Non-pigmented ciliary epithelial cell (primary cell): ENCODE measurements at regions not wholly inside any gene's neighbourhood (a gene's known extent, or its start where the extent isn't known, plus 50 kb on each side); places are given as distances from the start of the nearest gene placed in this dataset.
"Not testable (repeated sequence)": the region's sequence is repeated elsewhere in the genome, so short reads cannot be mapped to it uniquely, and the experiment has no call there.

Experiments
- DNase-seq: peaks from one replicate; pipeline ENCODE4 v3.0.0-alpha.2; 2010; ENCODE audit warnings: low read depth

DNA sequence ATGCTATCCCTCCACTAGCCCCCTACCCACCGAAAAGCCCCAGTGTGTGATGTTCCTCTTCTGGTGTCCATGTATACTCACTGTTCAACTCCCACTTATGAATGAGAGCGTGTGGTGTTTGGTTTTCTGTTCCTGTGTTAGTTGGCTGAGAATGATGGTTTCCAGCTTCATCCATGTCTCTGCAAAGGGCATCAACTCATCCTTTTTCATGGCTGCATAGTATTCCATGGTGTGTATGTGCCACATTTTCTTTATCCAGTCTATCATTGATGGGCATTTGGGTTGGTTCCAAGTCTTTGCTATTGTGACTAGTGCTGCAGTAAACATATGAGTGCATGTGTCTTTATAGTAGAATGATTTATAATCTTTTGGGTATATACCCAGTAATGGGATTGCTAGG, 599.3 kb upstream of the B3GAT1 start:
- DNase-seq: not testable (repeated sequence)

DNA sequence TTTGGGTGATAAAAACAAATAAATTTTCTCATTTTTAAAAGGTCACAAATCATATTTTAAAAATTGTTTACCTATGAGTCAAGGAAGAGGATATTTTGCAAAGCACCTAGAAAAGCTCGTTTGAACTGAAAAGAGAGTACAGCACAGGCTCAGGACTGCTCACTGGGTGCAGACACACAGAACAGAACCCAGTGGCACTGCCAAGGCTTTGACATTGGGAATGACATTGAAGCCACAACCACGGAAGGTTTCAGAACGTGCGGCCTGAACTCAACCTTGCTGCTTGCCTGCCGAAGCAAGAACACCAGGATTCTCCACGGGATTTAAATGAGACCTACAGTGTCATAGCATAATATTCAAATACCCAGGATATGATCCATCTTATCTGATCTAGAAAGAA, 597.1 kb upstream of the B3GAT1 start:
- no peak for DNase-seq

DNA sequence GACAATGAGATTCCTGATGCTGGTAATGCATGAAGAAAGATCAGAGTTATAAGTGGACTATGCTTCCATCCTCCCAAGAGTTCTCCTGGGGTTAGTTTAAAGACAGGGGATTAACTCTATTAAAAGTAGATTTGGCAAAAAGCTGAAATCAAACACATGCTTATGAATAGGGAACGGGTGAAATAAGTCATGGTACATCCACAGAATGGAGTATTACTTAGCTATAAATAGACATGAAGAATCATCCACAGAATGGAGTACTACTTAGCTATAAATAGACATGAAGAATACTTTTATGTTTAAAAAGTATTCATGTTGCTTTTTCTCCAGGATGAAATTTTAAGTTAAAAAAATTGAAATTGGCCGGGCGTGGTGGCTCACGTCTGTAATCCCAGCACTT, 596.4 kb upstream of the B3GAT1 start:
- DNase-seq: no peak

DNA sequence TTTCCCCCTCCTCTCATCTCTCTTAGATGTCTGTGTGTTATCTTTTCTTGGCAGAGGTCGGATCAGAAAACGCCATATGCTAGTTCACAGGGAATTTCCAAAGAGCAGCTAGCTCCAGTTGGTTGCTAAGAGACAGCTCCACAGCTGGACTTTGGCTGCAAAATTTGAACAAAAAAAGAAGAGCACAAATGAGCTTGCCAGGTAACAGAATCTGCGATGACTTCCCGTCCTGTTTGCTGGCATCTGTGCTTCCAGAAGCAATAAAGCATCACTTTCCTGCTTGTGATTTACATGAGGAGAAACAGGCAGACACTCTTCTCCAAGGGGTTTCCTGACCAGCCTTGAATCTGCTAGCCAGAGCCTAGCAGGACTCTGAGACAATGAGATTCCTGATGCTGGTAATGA, 596.0 kb upstream of the B3GAT1 start:
- DNase-seq: no peak

DNA sequence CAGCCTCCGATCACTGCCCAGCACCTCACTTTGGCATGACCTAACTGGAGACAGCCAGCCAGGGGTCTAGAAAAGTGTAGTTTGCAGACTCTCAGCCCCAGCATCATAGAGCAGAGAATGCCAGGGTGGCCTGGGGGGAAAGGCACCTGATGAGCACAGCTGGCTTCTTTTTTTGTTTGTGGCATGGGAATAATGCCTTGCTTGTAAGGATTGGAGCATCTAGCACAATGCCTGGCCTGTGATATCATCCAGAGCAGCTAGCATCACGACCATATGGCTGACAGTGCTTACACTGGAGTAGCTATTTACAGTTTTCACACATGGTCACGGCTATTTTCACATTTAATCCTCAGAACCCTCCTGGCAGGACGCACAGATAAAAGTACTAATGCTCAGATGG, 594.8 kb upstream of the B3GAT1 start:
- no peak for DNase-seq

DNA sequence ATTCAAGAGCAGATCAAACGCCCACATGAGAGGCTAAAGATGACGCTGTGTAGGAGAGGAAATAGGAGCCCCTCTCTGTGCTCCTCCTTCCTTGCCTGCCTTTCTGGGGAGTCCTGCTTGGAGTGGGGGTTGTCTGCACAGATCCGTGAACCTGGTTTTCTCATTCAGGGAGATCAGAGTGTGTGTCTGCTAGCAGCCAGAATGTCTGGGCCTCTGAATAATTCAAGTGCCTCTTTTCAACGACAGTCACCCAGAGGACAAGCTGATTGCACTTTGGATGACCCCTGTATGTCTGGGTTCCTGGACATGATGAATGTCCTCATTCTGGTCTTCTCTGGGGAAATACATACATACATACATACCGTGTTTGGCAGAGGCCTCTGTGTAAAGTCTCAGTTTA, 592.5 kb upstream of the B3GAT1 start:
- no peak for DNase-seq

DNA sequence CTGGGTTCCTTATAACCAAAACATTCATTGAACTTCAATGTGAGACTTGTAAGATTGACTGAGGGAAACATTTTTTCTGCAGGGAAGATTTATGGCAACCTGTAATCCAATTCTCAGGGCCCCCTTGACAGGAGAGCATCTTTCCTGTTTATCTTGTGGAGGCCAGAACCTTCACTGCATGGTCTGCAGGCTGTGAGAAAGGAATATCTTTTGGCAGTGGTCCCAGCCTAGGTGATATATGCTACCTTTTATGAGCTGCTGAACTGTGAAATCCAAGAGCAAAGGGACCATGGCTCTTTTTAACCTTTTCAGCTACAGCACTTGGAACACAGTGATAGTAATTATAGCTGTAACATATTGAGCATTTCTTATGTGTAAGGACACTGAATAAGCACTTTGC, 590.2 kb upstream of the B3GAT1 start:
- DNase-seq: no peak

DNA sequence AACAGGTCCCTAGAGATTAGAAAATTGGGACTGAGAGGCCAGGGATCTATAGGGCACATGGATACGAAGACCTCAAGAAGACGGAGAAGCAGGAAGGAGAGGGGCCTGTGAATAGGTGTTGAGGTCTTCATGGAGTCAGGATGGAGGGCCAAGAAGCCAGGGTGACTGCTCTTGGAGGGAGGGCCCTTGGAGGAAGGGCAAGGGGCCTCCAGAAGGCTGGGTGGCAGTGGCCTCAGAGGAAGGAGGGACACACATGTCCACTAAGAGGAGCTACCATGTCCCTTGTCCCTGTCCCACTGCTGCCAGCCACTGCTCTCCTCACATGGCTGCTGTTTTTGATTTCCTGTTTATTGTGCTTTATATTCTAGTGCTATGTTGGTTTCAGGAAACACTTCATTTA, 589.5 kb upstream of the B3GAT1 start:
- no peak for DNase-seq

DNA sequence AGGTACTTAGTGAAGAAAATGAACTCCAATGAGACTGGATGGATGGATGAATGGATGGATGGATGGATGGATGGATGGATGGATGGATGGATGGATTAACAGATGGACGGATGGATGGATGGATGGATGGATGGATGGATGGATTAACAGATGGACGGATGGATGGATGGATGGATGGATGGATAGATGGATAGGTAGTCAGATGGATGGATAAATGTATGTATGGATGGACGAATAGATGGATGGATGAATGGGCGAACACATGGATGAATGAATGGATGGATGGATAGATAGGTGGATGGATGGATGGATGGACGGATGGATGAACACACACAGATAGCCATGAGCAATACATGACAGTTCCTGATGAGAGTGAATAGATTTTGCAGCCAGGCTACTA, 589.0 kb upstream of the B3GAT1 start:
- not testable (repeated sequence) for DNase-seq

DNA sequence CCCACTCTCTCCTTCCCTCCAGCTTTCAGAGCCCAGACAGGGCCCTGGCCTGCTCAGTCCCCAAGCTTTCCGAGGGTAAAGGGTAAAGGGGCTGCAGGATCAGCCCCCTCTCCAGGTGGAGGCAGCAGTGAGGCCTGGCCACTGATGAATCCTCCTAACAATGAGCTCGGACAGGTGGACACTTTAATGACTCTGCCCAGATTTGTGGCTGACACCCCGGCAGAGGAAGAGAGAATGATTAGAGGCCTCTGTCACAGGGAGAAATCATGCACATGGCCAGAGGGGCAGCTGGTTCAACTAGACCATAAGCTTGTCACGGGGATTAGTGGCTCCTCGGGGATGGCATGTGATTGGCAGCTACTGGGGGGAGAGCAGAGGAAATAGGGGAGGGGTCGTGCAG, 587.5 kb upstream of the B3GAT1 start:
- no peak for DNase-seq

DNA sequence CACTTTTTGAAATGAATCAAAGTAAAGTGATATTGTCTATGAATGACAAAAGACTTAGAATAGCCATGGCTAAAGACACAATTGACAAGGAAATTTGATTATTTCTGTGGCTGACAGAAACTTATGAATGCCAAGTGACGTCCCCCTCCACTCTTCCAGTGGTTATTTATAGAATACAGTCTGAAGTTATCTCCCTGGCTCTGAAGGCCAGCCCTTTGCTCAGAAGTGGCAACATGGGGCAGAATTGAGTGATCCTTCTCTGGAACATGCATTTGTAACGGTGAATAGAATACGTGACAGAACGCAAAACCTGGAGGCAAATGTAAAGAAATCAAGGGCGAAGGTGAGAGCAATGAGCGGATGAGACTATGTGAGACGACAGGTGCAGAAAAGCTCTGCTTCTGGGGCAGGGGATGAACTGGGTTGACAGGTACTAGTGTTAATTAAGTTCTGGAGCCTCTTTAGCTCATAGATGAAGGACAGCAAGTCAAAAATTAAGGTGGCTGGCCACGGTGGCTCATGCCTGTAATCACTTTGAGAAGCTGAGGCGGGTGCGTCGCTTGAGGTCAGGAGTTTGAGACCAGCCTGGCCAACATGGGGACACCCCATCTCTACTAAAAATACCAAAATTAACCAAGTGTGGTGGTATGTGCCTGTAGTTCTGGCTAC, 585.7 kb upstream of the B3GAT1 start:
- DNase-seq: no peak

DNA sequence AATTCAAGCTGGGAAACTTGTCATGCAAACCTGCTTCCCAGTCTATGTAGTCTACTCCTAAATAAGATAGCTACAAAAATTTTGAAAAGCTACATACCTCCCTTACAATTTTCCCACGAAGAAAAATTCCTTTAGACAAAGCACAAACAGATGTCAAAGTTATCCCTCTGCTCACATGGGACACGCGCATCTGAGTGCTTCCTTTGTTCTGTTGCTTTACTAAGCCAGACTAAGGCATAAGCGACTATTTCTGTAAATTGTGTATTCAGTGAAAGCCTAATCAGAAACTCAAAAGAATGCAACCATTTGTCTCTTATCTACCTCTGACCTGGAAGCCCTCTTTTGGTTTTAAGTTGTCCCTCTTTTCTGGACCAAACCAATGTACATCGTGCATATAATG, 583.7 kb upstream of the B3GAT1 start:
- DNase-seq: no peak

DNA sequence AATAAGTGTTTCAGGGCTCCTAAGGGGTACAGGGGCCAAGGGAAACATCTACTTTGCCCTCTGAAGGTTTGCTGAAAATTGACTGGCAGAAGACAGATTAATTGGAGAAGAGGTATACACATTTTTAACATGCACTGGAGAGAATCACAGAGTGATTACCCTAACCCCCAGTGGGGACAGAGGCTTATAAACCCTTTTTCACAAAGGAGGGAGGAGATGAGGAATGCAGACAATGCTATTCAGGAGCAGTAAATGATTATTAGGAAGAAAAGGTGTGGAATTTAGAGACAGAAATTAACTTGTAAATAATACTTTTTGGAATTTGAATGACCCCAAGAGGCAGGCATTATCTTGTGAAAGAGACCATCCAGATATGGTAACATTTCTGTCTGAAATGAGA, 582.4 kb upstream of the B3GAT1 start:
- DNase-seq: no peak

DNA sequence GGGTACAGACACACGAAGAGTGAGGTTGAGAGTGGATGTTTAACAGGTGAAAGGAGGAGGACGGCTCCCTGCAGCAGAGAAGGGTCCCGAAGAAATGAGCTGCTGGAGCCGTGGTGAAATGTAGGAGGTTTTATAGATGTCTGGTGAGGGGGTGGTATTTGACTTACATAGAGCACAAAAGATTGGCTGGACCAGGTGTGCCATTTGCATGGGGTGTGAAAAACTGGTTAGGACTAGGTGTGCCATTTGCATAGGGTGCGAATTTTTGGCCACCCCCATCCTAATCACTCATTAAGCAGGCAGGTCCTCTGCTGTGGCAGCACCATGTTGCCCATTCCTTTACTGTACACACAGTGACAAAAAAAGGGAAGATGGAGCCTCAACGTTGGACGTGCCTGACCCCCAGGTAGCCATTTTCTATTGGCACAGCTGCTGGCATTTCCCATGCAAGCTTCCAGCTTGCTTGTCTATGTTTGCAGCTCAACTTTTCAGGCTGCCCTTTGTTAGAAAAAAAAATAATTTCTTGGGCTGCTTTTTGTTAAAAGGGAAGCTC, 581.7 kb upstream of the B3GAT1 start:
- DNase-seq: no peak

DNA sequence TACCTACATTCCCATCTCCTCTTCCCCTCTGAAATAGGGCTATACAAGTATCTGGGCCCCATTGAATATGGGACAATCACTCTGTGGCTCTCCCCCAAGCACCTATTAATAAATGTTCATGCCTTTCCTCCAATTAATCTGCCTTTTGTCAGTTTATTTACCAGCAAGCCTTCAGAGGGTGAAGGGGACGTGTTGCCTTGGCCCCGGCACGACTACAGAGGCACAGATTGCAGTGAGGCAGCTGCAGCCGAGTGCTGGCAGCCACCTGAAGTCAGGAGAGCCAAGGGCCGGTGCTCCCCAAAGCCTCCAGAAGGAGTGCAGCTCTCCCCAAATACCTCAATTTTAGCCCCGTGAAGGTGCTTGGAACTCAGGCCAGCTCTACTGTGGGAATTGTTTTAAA, 580.9 kb upstream of the B3GAT1 start:
- no peak for DNase-seq

DNA sequence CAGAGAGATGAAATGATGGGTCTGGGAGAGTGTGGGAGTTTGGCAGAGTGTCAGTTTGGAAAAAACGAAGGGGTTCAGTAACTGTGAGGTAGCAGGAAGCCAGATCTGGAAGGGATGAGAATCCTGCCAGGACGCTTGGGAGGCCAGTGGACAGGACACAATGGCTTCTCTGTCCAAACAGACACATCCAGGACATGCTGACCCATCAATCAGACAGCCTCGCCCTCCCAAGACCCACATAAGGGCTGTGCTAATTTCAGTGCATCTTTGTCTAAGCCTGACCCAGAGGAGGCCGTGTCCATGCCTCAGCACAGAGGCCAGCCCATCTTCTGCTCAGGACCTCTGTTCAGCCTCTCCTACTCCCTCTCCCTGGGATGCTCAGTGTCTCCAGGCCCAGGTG, 576.5 kb upstream of the B3GAT1 start:
- DNase-seq: no peak

DNA sequence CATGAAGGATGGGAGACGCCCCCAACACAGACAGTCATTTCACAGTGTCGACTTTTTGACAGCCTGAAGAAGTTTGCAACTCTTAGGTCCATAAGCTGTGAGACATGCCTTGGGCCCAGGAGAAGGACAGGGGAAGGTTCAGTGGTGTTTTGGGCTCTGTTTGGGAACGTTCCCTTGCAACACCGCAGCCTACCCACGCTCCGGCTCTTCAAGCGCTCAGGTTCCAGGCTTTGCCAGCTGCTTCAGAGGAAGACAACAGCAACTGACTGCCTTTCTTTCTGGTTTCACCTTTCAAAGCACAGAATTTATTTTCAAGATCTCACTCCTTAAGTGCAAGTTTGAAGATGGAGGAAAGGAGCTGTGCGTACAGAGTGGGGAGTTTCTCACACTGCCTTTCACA, 575.8 kb upstream of the B3GAT1 start:
- no peak for DNase-seq

DNA sequence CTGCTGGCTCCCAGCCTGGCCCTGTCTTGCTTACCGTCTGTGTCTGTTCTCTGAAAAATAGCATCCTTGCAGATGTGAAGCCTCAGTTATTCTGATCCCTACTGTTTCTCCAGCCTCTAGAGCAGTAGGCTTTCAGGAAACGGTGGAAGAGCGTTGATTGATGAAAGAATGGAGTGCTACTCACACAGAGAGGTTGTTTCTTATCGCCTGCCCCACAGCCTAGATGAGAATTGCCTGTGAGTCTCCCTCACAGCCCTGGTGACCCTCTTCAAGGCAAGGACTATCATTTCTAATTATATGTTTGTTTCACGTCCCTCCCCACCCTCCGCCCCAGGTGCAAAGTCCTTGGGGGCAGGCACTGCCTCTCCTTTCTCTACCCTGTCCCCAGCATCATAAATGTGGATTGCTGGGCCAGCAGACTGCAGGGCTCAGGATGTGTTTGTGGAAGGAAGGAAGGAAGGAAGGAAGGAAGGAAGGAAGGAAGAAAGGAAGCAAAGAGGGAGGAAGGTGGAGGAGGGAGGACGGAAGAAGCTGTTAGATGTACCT, 575.3 kb upstream of the B3GAT1 start:
- no peak for DNase-seq

DNA sequence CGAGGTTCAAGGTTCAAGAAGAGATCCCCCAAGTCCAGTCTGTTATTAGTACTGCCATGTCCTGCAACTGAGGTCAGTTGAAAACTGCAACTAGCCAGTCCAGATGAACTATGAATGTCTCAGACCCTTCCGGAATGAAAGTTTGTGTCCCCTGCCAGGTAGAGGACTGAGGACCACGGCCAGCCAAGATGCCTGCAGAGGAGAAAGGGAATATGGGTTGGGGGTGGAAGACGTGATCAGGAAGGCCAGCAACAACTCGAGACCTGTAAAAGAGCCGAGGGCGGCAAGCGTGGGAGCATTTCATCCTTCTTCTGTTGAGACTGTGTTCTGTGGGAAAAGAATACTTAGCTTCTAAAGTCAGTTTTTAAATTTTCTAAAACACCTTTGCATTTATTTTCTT, 572.4 kb upstream of the B3GAT1 start:
- no peak for DNase-seq

DNA sequence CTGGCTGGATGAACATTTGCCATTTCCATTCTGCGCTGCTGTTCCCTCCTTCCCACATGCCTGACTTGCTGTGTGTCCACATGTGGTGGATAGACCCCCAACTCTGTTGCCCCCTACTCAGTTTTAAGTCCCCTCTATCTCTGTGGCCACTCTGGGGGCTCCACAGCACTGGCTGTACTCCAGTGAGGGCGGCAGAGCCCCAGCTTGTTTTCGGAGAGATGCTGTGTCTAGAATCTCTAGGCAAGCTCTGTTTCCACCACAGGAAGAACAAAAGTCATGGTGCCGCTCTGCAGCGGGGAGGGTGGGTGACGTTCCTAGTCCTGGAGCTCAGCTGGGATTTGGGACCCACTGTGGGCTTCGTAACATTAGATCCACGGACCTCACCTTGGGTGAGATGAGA, 570.4 kb upstream of the B3GAT1 start:
- not testable (repeated sequence) for DNase-seq

DNA sequence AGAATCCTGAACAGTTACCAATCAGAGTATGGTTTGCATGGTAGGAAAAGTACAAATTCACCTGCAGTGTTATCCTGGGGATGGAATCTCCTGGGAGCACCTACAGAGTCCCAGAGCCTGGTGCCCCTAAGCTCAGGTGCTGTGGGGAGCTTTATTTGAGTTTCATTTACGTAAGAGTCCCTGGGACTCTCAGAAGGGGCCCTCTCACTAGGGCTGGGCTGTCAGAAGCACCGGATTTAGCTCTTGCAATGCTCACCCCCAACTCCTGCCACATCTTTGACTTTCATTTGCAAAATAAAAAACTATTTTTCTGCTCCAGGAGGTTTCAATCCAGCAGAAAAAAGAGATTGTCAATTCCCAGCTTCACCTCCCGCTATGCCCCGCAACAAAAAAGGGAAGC, 569.8 kb upstream of the B3GAT1 start:
- no peak for DNase-seq

DNA sequence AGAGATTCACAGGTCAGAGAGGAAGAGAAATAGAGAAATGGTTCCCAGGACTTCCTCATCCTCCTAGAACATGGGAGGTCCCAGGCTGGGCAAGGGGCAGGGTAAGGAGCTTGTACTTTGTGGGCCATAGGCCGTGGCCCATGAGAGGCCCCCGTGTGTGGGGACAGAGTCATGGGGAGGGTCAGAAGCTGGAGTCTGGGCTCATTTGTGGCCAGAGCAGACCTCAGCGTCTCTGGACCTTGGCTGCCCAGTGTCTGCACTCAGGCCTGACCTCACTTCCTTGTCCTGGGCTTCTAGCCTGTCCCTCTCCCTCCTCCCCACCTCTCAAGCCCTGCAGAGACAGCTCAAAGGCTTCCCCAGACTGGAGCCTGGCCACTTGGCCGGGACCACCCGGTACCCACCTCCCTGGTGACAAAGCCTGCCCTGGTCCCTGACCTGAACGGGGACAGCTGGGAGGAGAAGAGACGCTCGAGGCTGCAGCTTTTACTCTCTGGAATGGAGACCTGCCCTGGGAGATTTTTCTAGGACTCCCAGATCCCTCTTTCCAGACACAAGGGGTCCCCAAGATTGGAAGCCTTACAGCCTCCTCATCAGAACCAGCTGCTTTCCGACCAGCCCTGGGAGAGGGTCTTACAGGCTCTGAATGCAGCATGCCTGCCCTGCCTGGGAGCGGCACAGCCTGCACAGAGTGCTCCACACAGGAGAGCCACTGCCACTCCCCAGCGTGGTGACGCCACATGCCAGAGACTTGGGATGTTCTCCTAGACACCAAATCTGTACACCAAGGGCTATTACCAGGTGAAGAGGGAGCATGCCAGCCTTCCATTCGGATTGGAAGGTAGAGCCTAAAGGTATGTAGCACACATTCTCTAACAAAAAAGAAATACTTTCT, 569.0 kb upstream of the B3GAT1 start:
- DNase-seq: no peak

DNA sequence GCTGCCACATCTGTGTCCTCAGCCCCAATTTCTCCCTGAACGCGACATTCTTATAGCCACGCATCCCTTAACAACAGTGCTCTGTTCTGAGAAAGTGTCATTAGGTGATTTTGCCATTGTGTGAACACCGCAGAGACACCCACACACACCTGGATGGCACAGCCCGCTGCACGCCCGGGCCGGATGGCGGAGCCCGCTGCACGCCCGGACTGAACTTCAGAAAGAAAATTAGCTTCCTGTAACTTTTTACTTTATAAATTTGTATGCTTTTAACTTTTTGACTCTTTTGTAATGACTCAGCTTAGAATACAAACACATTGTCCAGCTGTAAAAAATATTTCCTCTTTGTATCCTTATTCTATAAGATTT, 567.0 kb upstream of the B3GAT1 start:
- DNase-seq: not testable (repeated sequence)
